Aorta (tissue), 5 donors: ENCODE measurements at regions not wholly inside any gene's neighbourhood (a gene's known extent, or its start where the extent isn't known, plus 50 kb on each side); places are given as distances from the start of the nearest gene placed in this dataset.

Experiments used
- ATAC-seq: fragments of 200-7000 bp; cut with Tn5 transposase; one replicate; pipeline ENCODE4 v1.9.1; 2022; ENCODE audit warnings: moderate library complexity; ENCODE audit not compliant: low FRiP score
- DNase-seq, 2 donors: peaks; one replicate each; pipeline ENCODE4 v3.0.0-alpha.2; 2020
- H3K27ac ChIP-seq, 2 donors: one replicate each; pipeline ENCODE4 v1.5.1; 2013; ENCODE audit warnings: low read length in 2 of 2, mild to moderate bottlenecking in 2 of 2, moderate library complexity in 2 of 2, control low read depth in 1 of 2, inconsistent platforms in 1 of 2, low read depth in 1 of 2
- H3K27me3 ChIP-seq, 2 donors: one replicate each; pipeline ENCODE4 v1.6.1; 2013; ENCODE audit warnings: control low read depth in 1 of 2, low read length in 1 of 2, mild to moderate bottlenecking in 1 of 2, moderate library complexity in 1 of 2; ENCODE audit not compliant: insufficient read depth in 2 of 2, control insufficient read depth in 1 of 2
- H3K36me3 ChIP-seq, 2 donors: one replicate each; pipeline ENCODE4 v1.6.1; 2013; ENCODE audit warnings: control low read depth in 1 of 2, low read length in 1 of 2, mild to moderate bottlenecking in 1 of 2; ENCODE audit not compliant: insufficient read depth in 2 of 2, control insufficient read depth in 1 of 2
- H3K4me1 ChIP-seq, 2 donors: one replicate each; pipeline ENCODE4 v1.6.1; 2013; ENCODE audit warnings: low read length in 2 of 2, control low read depth in 1 of 2, mild to moderate bottlenecking in 1 of 2, moderate library complexity in 1 of 2; ENCODE audit not compliant: insufficient read depth in 2 of 2, control insufficient read depth in 1 of 2
- H3K4me3 ChIP-seq, 2 donors: one replicate each; pipeline ENCODE4 v1.5.1; 2013; ENCODE audit warnings: low read length in 2 of 2, control low read depth in 1 of 2, mild to moderate bottlenecking in 1 of 2
- H3K9me3 ChIP-seq: one replicate; pipeline ENCODE4 v1.6.1; 2013; ENCODE audit warnings: mild to moderate bottlenecking, low read length; ENCODE audit not compliant: control insufficient read depth
- WGBS, 2 donors: extraction: QIAGEN DNeasy Blood & Tissue Kit; methylation state at CpG; one replicate each; pipeline ENCODE4 v1.1.7; 2013; 5-methylcytosine and 5-hydroxymethylcytosine counted together
- intact Hi-C, 2 donors: fragments of 100-400 bp; cut with DNase I; formaldehyde crosslinking; loops; one replicate each; pipeline versions ENCODE4 v1.14.2 to v1.15.0; 2022
- donor health status: healthy with polysubstance abuse.
- donor health status: Bipolar disorder and iron deficiency.
- donor health status: DM: no; HTN: no; CAD: no.
- donor health status: DM: no; HTN: no; CAD: no.
- donor health status: DM: yes; HTN: yes; CAD: no.

DNA sequence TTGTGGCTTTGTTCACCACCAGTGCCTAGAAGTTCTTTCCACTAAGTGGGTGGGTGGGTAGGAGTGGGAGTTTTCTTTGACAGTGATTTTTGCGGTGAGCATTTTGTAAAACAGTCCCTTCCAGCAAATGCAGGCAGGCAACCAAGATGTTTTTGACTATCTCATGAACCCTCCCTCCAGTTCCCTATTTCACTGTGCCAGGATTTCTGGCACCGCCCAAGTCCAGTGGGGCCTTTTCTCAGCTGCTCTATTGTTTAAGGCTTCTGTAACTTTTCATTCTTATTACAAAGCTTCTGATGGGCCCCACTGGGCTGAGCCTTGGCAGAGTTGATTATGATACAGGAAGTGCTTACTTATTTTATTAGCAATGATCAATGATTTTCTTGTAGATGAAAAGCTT is 236.0 kb downstream of the EDEM1 start:
- Histone ChIP-seq H3K27ac (no peak overlapping the region), H3K36me3 (no peaks in the 10 kb centered on the region), H3K27me3 (no peaks in the 10 kb centered on the region), H3K4me1 (no peaks in the 10 kb centered on the region), H3K4me3 (no peak overlapping the region), H3K9me3 (no peaks in the 10 kb centered on the region)
- 84% methylated on average over 2 of the region's 2 CpGs for WGBS, 2 donors
- DNase-seq (no peak), ATAC-seq (no peak)
- intact Hi-C loops, result no loop called here

DNA sequence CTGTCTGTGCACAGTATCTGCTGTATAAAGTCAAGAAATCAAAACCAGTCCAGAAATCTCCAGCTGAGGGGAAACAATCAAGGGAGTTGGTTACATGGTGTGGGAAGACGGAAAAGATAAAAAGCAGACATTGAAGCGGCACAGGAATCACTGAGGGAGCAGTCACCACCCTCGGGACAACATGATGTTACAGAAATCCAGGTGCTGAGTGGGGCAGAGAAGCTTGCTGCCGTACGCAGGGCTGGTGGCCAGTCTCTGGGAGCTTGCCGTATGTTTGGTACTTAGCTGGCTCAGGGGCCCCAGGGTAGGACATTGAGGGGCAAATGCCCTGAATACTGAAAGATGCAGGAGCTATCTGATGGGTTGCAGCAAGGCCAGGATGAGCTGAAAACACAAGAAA is 237.9 kb downstream of the EDEM1 start:
- Histone ChIP-seq H3K27ac (no peak overlapping the region), H3K4me3 (no peak overlapping the region), H3K9me3 (no peaks in the 10 kb centered on the region), H3K27me3 (no peaks in the 10 kb centered on the region), H3K4me1 (no peaks in the 10 kb centered on the region), H3K36me3 (no peaks in the 10 kb centered on the region)
- ATAC-seq (peak; percentile 34), DNase-seq (no peak)
- intact Hi-C loops, result no loop called here
- WGBS, 2 donors, result 80 to 86% methylated on average over 6 of the region's 6 CpGs

DNA sequence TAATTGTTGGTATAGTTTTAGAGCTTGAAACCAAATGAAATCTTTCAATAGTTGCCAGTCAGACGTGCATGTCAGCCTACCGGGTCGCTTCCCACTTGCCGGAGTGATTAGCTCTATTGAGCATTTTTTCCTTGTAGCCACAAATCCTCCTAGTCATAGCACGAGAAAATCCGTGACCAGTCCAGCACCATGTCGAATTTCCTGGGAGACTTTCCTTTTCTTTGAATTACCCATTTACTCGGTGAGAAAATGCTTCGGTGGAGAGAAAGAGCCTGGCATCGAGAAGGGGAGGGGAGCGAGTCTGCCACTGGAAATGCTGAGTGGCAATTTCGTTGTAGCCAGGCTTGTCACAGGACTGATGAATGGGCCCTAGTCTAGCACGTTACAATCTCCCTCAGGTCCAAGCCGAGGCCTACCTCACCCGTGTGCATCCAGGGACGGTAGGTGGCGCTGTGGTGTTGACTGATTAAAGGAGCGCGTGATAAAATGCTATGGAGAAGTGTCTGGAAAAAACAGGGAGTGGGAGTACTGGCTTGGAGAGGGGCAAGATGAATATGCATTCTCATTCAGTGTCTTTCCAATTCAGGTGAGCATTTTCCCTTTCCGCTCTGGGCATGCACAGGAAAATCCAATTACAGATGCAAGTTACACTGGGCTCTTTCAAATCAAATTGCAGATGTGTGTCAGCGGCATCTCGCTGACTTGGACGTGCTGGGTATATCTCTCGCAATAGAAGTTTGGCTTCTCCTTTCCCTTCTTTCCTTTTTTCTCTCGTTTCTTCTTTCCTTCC is 238.8 kb downstream of the EDEM1 start:
- no peaks in the 10 kb centered on the region for H3K4me1 ChIP-seq
- no peaks in the 10 kb centered on the region for H3K27me3 ChIP-seq
- no peaks in the 10 kb centered on the region for H3K36me3 ChIP-seq
- 31 to 33% methylated on average over 25 of the region's 25 CpGs for WGBS, 2 donors
- intact Hi-C loops, result no loop called here
- no peaks in the 10 kb centered on the region for H3K9me3 ChIP-seq
- no peak overlapping the region for H3K4me3 ChIP-seq
- DNase-seq (peak; percentile 88 to 91), ATAC-seq (peak; percentile 73)
- no peak overlapping the region for H3K27ac ChIP-seq

DNA sequence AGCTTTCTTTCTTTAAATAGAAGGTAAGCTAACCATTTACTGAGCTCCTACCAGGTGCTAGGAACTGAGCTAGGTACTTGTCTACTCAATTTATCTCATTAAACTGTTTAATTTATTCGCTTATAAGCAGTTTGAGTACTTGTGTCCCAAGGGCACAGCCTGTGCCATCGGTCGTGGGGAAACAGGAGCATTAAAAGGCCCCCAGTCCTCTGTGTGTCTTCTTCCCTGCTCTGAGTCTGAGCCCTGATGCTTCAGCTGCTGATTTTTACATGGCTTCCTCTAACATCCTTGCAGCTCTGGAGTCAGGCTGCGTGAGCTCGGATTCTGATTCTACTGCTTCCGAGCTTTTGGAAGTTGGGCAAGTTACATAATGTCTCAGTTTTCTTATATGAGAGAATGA is 239.5 kb downstream of the EDEM1 start:
- Histone ChIP-seq H3K27me3 (no peaks in the 10 kb centered on the region), H3K27ac (no peak overlapping the region), H3K9me3 (no peaks in the 10 kb centered on the region), H3K4me1 (no peaks in the 10 kb centered on the region), H3K36me3 (no peaks in the 10 kb centered on the region), H3K4me3 (no peak overlapping the region)
- no peak for ATAC-seq
- no peak for DNase-seq
- WGBS, 2 donors, result 82 to 83% methylated on average over 6 of the region's 6 CpGs
- intact Hi-C loops, result no loop called here

DNA sequence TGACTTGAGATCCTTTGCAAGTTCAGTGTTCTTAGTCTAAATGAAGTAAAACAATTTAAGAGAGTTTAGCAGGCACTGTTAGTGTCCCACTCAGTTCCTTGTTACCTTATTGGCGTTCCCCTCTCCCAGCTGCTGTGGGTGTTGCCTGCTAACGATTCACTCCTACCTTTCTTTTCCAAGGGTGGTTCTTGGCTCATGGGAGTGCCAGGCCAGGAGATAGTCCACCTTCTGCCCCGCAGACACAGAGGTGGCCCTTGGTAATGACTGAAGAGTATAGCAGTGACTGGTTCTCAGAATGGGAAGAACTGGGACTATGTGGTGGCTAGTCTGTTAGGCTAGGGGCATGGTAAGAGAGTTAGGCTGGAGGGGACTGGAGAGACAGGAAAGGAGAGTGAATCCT is 240.4 kb downstream of the EDEM1 start:
- H3K27me3 ChIP-seq, result no peaks in the 10 kb centered on the region
- DNase-seq, result no peak
- H3K9me3 ChIP-seq, result no peaks in the 10 kb centered on the region
- intact Hi-C loops, result no loop called here
- H3K36me3 ChIP-seq, result no peaks in the 10 kb centered on the region
- 86 to 88% methylated on average over 3 of the region's 3 CpGs for WGBS, 2 donors
- no peaks in the 10 kb centered on the region for H3K4me1 ChIP-seq
- H3K27ac ChIP-seq, result no peak overlapping the region
- no peak overlapping the region for H3K4me3 ChIP-seq
- ATAC-seq, result no peak

DNA sequence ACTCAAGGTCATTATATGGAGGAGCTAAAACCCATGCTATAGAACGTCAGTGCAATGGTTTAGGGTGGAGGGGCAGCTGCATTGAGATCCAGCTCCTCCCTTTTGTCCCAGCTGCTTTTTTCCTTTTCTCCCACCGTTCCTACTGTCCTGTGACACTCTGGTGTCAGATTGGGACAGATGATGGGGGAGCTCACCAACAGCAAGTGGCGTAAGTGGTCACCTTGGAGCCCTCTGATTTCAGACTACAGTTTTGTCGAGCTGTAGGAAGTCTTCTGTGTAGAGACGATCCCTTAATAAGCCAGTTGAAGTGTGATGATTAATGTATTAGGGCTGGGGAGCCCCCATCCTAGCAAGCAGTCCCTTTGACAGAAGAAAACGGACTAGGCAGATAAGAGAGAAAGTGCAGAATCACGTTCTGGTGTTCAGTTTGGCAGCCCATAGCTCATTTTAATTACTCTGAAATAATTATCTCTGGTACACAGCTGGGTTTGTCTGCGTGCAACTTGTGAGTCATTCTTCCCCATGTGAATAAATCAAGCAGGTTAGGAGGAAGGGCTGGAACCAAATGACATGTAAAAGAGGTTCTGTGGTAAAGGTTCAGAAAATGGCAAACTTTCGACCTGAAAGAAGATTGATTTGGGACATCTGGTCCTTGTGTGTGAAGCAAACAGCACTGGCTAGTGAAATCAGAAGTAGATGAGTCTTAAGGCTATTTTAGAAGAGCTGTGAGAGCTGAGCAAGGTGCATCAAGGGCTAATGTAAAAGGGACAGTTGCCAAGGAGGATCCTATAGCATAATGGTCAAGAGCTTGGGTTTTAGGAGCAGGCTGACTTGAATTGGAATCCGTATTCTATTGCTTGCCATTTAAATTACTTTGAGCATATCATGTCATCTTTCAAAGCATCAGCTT is 241.4 kb downstream of the EDEM1 start:
- Histone ChIP-seq H3K36me3 (no peaks in the 10 kb centered on the region), H3K4me1 (no peaks in the 10 kb centered on the region), H3K4me3 (no peak overlapping the region), H3K27me3 (no peaks in the 10 kb centered on the region), H3K27ac (no peak overlapping the region), H3K9me3 (no peaks in the 10 kb centered on the region)
- ATAC-seq (no peak), DNase-seq (no peak)
- intact Hi-C loops, result no loop called here
- WGBS, 2 donors, result 33 to 35% methylated on average over 10 of the region's 10 CpGs

DNA sequence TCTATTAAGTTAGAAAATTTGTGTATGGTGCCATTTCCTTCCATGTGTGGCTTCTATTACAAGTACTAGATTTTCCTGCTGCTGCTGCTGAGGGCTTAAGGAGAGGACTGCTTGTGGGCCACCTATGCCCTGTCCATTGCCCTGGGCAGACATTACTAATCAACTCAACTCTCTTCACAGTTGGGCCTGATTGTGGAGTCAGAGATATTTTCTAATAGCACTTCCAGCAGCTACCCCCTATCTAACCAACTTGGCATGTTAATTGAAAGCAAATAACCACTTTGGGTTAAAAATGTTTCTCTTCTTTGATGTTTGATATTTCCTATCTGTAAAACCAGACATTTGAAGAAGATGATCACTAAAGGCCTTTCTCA is 242.0 kb downstream of the EDEM1 start:
- H3K4me3 ChIP-seq, result no peak overlapping the region
- ATAC-seq (no peak), DNase-seq (no peak)
- intact Hi-C loops, result no loop called here
- H3K27ac ChIP-seq, result no peak overlapping the region
- no peaks in the 10 kb centered on the region for H3K36me3 ChIP-seq
- no peaks in the 10 kb centered on the region for H3K27me3 ChIP-seq
- H3K4me1 ChIP-seq, result no peaks in the 10 kb centered on the region
- H3K9me3 ChIP-seq, result no peaks in the 10 kb centered on the region

DNA sequence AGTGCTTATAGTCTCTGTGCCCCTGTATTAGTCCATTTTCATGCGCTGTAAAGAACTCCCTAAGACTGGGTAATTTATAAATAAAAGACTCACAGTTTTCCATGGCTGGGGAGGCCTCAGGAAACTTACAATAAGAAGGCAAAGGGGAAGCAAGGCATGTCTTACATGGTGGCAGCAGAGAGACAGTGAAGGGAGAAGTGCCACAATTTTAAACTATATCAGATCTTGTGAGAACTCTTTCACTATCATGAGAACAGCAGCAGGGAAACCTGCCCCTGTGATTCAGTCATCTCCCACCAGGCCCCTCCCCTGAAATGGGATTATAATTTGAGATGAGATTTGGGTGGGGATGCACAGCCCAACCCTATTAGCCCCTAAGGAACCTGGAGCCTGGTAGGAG is 243.2 kb downstream of the EDEM1 start:
- no peak for DNase-seq
- H3K36me3 ChIP-seq, result no peaks in the 10 kb centered on the region
- no peaks in the 10 kb centered on the region for H3K4me1 ChIP-seq
- intact Hi-C loops, result no loop called here
- H3K4me3 ChIP-seq, result no peak overlapping the region
- WGBS, 2 donors, result 88 to 97% methylated on average over 1 of the region's 1 CpG
- H3K27me3 ChIP-seq, result no peaks in the 10 kb centered on the region
- no peak overlapping the region for H3K27ac ChIP-seq
- ATAC-seq, result no peak
- H3K9me3 ChIP-seq, result no peaks in the 10 kb centered on the region

DNA sequence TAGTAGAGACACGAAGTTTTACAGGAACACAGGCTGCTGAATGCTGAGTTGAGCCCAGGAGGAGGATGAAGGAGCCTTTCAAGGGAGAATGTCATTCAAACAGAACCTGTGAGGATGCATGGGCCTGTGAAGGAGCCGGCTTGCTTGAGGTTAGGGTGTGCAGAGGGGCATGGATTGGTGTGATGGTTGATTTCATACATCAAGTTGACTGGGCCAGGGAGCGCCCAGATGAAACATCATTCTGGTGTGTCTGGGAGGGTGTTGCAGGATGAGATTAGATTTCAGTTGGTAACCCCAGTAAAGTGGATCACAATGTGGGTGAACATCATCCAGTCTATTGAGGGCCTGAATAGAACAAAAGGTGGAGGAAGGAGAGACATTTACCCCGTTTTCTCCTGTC is 243.6 kb downstream of the EDEM1 start:
- DNase-seq (no peak), ATAC-seq (no peak)
- H3K36me3 ChIP-seq, result no peaks in the 10 kb centered on the region
- intact Hi-C loops, result no loop called here
- no peaks in the 10 kb centered on the region for H3K27me3 ChIP-seq
- H3K27ac ChIP-seq, result no peak overlapping the region
- WGBS, 2 donors, result 78 to 80% methylated on average over 4 of the region's 4 CpGs
- H3K9me3 ChIP-seq, result no peaks in the 10 kb centered on the region
- no peak overlapping the region for H3K4me3 ChIP-seq
- no peaks in the 10 kb centered on the region for H3K4me1 ChIP-seq
